ENCODE measurements at regions not wholly inside any gene's neighbourhood (a gene's known extent, or its start where the extent isn't known, plus 50 kb on each side); places are given as distances from the start of the nearest gene placed in this dataset.

DNA sequence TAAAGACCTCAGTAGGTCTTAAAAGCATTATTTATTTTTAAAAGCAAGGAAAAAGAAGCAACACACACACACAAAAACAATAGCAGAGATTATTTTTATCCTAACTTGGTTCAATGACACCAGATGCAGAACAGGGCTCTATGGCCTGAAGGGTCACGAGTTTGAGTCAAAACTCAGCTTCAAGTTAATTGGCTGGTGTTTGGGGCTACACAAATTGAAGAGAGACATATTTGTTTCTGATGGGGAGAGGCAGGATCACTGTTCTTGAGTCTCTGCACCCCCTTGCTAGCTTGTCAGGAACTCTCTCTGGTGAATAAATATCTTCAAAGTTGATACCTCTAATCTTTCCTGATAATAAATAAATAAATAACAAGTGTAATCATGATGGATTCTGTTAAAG is 466.1 kb downstream of the PRKD1 start:
- TF ChIP-seq ZFP30 (CRISPR knock-in tag; IDR thresholded peaks at IDR 0.05) = no peak
- TF ChIP-seq GLIS3 (CRISPR knock-in tag; IDR thresholded peaks at IDR 0.05) = no peak
- no peak for TF ChIP-seq TOX (CRISPR knock-in tag; IDR thresholded peaks at IDR 0.05; ENCODE audit: borderline replicate concordance)
- TF ChIP-seq ISL1 (CRISPR knock-in tag; IDR thresholded peaks at IDR 0.05) = no peak
- TF ChIP-seq OSR1 (CRISPR knock-in tag; IDR thresholded peaks at IDR 0.05) = no peak
- no peak for TF ChIP-seq POU6F1 (CRISPR knock-in tag; IDR thresholded peaks at IDR 0.05; ENCODE audit: borderline replicate concordance, low read depth)
- no peak for TF ChIP-seq CSRNP3 (CRISPR knock-in tag; IDR thresholded peaks at IDR 0.05)
- TF ChIP-seq TSHZ2 (CRISPR knock-in tag; IDR thresholded peaks at IDR 0.05) = no peak
- ATAC-seq = no peak

GRCh38 chr14:29462321-29462720 is 465.3 kb downstream of the PRKD1 start:
- TF ChIP-seq TOX (CRISPR knock-in tag; IDR thresholded peaks at IDR 0.05; ENCODE audit: borderline replicate concordance) = no peak
- no peak for TF ChIP-seq PATZ1 (CRISPR knock-in tag; IDR thresholded peaks at IDR 0.05; ENCODE audit: borderline replicate concordance)
- TF ChIP-seq ZNF70 (CRISPR knock-in tag; IDR thresholded peaks at IDR 0.05) = no peak
- no peak for TF ChIP-seq ZFP3 (CRISPR knock-in tag; IDR thresholded peaks at IDR 0.05)
- no peak for TF ChIP-seq BACH2 (CRISPR knock-in tag; IDR thresholded peaks at IDR 0.05; ENCODE audit: borderline replicate concordance)
- no peak for TF ChIP-seq ARNTL (CRISPR knock-in tag; IDR thresholded peaks at IDR 0.05; ENCODE audit: borderline replicate concordance, low read depth)
- no peak for TF ChIP-seq SNAI2 (CRISPR knock-in tag; IDR thresholded peaks at IDR 0.05)
- no peak for TF ChIP-seq RARB (CRISPR knock-in tag; IDR thresholded peaks at IDR 0.05)
- no peak for TF ChIP-seq PPARA (CRISPR knock-in tag; IDR thresholded peaks at IDR 0.05; ENCODE audit: borderline replicate concordance)
- no peak for TF ChIP-seq ZNF565 (CRISPR knock-in tag; conservative IDR thresholded peaks at IDR 0.05; ENCODE audit: low read depth)
- ATAC-seq = no peak

DNA sequence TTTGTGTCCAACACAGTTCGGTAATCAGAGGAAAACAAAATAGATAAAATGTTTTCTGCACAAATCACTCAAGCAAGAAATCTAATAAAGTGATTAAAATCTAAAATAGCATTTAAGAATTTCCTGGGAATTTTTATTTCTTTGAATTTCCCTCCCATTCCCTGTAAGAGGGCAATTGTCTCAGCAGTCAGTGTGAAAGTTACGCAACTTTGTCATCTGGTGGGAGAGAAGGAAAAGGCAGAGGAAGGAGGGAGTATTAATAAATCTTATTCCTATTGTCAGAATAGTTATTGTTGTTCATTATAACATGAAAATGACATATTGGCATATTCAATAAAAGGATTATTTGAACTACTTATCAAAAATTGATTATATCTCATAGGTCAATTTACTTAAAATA is 464.9 kb downstream of the PRKD1 start:
- TF ChIP-seq CSDC2 (CRISPR knock-in tag; IDR thresholded peaks at IDR 0.05) (no peak), ESRRG (CRISPR knock-in tag; IDR thresholded peaks at IDR 0.05) (no peak), TSHZ2 (CRISPR knock-in tag; IDR thresholded peaks at IDR 0.05) (no peak), ZFP30 (CRISPR knock-in tag; IDR thresholded peaks at IDR 0.05) (no peak), BACH2 (CRISPR knock-in tag; IDR thresholded peaks at IDR 0.05; ENCODE audit: borderline replicate concordance) (no peak), OSR1 (CRISPR knock-in tag; IDR thresholded peaks at IDR 0.05) (no peak), ZFP3 (CRISPR knock-in tag; IDR thresholded peaks at IDR 0.05) (no peak), ZNF565 (CRISPR knock-in tag; conservative IDR thresholded peaks at IDR 0.05; ENCODE audit: low read depth) (no peak), ZC3H10 (CRISPR knock-in tag; IDR thresholded peaks at IDR 0.05) (no peak), PATZ1 (CRISPR knock-in tag; IDR thresholded peaks at IDR 0.05; ENCODE audit: borderline replicate concordance) (no peak)
- no peak for ATAC-seq
